Heart left ventricle (tissue), 13 donors: ENCODE measurements at regions not wholly inside any gene's neighbourhood (a gene's known extent, or its start where the extent isn't known, plus 50 kb on each side); places are given as distances from the start of the nearest gene placed in this dataset.

Experiments used
- POLR2A ChIP-seq, 2 donors: fragments of 450-650 bp; IDR thresholded peaks; one replicate each; pipeline ENCODE4 v1.6.1; 2017; ENCODE audit warnings: antibody characterized with exemption in 2 of 2, mild to moderate bottlenecking in 2 of 2, moderate library complexity in 2 of 2
- TF ChIP-seq, protein P1 (sequence below), 12 donors: fragments of 200-600 bp; sonication (generic) in 4 of 12; IDR thresholded peaks; one replicate each; pipeline versions ENCODE4 v1.5.0 to v1.8.0; 2018 to 2022; ENCODE audit warnings: antibody characterized with exemption in 12 of 12, mild to moderate bottlenecking in 5 of 12
- donor health status: ischemic (EF 13 %, LVEDD 7.1; RV severe dilation, severe dysfunction).
- donor health status: DM: no; HTN: yes; CAD: no.
- donor health status: DM: no; HTN: no; CAD: no.
- donor health status: ischemic (EF 25% LVEDD 6.9; RV normal size, moderate dysfunction).
- donor health status: ischemic (EF 25% LVEDD 5.7; RV mildly dilated, moderate dysfunction).
- donor health status: ischemic (EF 35%, LVEDD 5.7; RV mildly dilated, moderate dysfunction).
- donor health status: nonischemic (EF 11% LVEDD 7.7; RV severe dilation, severe dysfunction).
- donor health status: DM: yes; HTN: yes; CAD: no.
- donor health status: PGD.
- donor health status: ischemic (EF 29% LVEDD 5.4; RV normal size, mild dysfunction).
- donor health status: nonischemic (EF 23%, LVEDD 6.1; RV moderate dilation, normal function).

DNA sequence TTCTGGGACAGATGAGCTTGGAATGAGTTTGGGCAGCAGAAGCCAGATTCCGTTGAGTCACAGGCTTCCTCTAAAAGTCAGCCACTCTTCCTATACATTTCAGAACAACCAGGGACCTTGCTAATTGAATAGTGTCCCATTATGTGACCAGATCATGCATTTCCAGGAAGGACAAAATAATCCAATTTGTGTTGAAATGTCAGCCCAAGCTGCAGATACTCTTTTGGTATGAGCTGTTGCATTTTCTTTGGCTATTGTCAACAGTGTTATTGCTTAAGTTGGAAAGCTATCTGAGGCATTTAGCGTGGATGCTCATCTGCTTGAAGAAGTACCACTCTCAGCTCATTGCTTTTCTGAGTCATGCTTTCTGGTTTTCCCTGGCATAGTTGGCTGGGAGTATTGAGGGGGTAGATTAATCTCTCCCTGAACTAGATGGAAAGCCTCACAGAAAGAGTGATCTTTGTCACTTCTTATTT, 223.7 kb upstream of the HABP2 start:
- TF ChIP-seq POLR2A (IDR thresholded peaks at IDR 0.05), result no peak
- TF ChIP-seq, protein P1, sequence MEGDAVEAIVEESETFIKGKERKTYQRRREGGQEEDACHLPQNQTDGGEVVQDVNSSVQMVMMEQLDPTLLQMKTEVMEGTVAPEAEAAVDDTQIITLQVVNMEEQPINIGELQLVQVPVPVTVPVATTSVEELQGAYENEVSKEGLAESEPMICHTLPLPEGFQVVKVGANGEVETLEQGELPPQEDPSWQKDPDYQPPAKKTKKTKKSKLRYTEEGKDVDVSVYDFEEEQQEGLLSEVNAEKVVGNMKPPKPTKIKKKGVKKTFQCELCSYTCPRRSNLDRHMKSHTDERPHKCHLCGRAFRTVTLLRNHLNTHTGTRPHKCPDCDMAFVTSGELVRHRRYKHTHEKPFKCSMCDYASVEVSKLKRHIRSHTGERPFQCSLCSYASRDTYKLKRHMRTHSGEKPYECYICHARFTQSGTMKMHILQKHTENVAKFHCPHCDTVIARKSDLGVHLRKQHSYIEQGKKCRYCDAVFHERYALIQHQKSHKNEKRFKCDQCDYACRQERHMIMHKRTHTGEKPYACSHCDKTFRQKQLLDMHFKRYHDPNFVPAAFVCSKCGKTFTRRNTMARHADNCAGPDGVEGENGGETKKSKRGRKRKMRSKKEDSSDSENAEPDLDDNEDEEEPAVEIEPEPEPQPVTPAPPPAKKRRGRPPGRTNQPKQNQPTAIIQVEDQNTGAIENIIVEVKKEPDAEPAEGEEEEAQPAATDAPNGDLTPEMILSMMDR (IDR thresholded peaks at IDR 0.05), result no peak
